NCI-H1417 treated with DMSO at 0.1 percent for 48 hours (cell line): ENCODE measurements at regions not wholly inside any gene's neighbourhood (a gene's known extent, or its start where the extent isn't known, plus 50 kb on each side); places are given as distances from the start of the nearest gene placed in this dataset.

Experiments
- DNase-seq: peaks from one replicate; lab custom pipeline; 2025; lab: John Stamatoyannopoulos, UW

DNA sequence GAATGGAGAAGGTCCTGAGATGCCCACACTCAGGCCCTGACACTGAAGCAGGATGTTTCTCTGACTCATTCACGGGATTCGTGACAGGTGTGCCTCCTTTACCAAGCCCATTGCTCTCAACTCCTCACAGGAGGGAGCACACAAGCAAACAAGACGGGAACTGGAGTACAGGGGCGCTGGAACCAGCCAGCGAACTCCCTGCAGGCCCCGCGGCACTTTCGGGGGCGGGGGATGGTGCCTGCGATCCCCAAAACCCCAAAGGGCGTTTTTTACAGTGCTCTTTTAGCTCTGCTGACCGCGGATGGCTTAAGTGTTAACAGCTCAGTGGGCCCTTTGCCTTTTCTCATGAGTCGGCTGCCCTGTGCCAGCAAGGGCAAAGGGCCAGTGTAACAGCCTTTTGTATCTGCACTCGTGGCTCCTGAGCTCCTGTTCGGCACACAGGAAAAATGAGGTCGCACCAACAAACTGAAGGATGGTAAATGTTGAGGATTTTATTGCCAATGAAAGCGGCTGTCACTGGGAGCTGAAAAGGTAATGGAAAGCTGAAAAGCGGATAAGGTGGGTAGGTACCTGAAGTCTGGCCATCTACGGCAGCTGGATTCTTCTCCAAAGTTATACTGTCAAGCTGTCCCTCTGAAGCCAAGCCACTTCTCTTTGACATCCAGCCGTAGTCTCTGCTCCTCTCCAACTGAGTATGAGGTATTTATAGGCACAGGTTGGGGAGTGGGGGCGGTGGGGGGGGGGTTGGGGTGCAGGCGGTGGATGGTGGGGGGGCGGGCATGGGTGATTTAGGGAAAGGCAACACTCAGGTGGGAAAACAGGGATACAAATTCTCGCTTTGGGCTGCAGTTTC lies 65.0 kb upstream of the TRPC4 start:
- no peak for DNase-seq

DNA sequence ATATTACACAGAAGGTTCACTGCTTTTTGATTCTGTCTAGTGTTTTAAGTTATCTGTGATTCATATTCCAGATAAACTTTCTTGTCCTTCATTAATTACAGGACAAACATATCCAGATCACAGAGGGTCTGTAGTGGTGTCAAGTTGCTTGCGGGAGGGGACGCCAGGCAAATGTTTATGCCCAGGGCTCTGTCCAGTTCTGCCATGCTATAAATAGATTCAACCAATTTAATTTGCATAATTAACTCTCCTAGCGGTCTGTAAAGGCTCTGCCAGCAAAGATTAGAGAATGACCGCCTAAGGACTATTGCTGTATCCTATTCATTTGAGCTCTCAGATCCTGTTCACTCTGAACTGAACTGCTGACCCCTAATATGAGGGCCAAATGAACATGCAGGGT lies 59.7 kb upstream of the TRPC4 start:
- DNase-seq = no peak

DNA sequence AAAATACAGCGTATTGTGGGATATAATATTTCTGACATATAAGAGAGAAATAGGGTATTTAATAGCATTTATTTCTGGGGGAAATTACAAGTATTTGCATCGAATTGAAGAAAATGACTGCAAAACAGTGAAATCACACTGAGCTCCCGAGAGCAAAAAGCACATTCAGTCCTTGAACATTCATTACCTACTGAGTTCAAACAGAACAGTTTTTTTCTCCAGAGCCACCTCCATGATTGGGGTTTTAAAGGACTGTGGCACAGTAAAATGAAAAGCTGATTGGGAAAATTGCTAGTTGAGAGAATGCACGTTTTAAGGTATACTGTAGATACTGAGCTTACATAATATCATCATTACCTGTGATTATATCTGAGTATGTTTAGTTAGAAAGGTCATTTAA lies 58.0 kb upstream of the TRPC4 start:
- DNase-seq = no peak

DNA sequence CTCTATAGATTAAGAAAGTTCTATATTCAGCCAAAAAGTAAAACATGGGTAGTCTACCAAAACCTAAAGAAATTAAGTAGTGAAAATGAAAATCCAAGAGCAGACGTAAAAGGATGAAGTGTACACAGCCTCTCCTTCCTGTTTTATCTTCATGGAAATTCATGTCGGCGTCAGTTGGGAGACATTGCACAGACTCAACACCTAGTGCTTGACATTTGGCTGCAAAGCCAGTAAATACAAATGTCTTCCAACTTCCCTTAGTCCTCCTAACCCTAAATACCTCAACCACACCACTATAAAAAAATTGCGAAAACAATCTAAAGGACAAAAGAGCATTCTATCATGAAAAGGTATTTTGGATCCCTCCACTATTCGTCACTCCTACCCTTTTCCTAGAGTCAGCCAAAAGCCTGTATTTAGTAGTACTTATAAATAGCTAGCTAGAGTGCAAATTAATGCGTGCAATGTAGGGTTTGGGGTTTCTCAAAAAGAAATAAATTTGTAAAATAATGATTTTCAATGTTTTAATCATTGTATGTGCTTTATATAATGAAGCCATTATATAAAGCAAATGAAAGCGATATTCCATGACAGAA lies 56.4 kb upstream of the TRPC4 start:
- DNase-seq = no peak

DNA sequence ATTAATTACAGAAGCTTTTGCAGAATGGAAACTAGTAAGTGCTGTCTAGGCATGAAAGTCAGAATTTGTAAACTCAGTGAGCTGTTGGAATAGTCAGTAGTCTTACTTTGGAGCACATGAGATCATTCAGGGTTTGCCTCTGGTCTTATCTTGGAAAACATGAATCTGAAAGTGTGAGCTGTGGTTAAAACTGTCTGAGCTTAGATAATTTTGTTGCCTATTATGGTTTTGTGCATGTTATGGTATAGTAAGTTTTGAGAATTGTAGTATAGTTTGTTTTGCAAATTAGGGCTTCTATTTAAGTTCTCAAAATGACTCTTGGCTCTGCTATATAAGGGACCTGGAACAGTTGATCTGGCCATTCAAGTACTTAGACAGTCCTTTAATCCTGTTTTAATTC lies 53.7 kb upstream of the TRPC4 start:
- no peak for DNase-seq

DNA sequence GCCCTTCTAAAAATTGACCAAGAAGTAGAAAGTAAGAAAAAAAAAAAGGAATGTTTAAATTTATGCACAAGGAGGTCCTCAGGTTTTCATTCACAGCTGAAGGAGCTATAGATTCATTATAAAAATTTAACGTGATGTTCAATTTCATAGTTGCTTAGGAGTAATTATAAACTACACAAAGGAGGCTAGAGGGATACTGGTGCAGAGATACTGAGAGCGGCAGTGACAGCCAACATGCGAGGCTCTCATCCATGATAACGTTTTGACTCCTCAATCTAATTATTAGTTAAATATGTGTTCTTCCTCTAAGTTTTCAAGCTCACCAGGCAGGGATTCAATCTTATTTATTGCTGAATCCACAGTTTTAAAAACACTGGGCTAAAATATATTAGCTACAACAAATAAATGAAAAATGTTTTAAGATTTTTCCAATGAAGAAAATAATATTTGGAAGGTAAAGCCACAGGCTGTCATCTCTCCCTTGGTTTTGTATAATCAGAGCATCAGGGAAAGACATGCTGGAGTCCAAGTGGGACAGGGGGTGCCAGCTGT lies 49.8 kb upstream of the TRPC4 start:
- DNase-seq = no peak
